ENCODE measurements at regions not wholly inside any gene's neighbourhood (a gene's known extent, or its start where the extent isn't known, plus 50 kb on each side); places are given as distances from the start of the nearest gene placed in this dataset.

DNA sequence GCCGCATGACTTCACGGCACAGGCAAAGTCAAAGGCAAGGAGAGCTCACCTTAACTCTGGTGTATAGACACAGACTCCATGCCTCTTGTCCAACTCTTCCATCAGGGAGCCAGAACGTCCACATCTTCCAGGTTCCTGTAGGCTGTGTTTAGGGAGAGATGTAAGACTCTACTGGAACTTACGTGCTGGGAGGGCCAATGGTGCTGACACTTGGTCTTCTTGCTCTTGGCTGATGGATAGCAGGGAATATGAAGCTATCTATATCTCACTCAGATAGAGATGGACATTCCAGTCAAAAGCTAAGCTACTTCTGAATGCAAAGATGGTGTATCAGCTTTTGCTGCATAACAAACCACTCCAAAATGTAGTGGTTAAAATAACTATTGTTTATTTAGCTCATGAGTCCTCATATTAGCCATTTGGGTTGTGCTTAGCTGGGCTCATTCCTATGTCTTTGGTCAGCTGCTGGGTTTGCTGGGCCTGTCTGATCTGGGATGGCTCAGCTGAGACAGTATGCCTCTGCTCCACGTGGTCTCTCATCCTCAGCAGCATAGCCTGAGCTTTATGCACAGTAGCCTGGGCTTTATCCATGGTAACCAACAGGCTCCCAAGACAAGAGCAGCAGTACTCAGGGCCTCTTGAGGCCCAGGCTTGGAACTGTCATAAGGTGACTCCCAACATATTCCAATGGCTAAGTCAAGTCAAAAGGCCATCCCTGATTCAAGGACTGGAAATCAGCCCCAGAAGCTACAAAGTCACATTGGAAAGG lies 111.6 kb downstream of the SNX5 start:
- no peak for TF ChIP-seq CTCF (IDR thresholded peaks at IDR 0.05)
- TF ChIP-seq POLR2A (IDR thresholded peaks at IDR 0.05) = no peak

Measured in testis (tissue), 2 donors.